Right atrium auricular region (tissue), 2 donors: ENCODE measurements at regions not wholly inside any gene's neighbourhood (a gene's known extent, or its start where the extent isn't known, plus 50 kb on each side); places are given as distances from the start of the nearest gene placed in this dataset.

Source experiments
- DNase-seq: peaks from one replicate; pipeline ENCODE4 v3.0.0-alpha.2; 2019; ENCODE audit warnings: low spot score
- H3K27ac ChIP-seq, 2 donors: fragments of 200-600 bp; sonication (generic); 1 replicate in 1 of 2; 2 replicates in 1 of 2; pipeline ENCODE4 v1.5.1; 2016 to 2019
- H3K27me3 ChIP-seq, 2 donors: fragments of 200-600 bp; sonication (generic); one replicate each; pipeline versions ENCODE4 v1.5.1 to v1.6.0; 2017 to 2019
- H3K36me3 ChIP-seq: fragments of 200-600 bp; sonication (generic); one replicate; pipeline ENCODE4 v1.5.1; 2016
- H3K4me1 ChIP-seq, 2 donors: fragments of 200-600 bp; sonication (generic); one replicate each; pipeline versions ENCODE4 v1.5.1 to v1.6.0; 2017 to 2019
- H3K4me3 ChIP-seq, 2 donors: fragments of 200-600 bp; sonication (generic); 1 replicate in 1 of 2; 2 replicates in 1 of 2; pipeline ENCODE4 v1.5.1; 2017 to 2019; ENCODE audit warnings: mild to moderate bottlenecking in 1 of 2, moderate library complexity in 1 of 2
- H3K9me3 ChIP-seq, 2 donors: fragments of 200-600 bp; sonication (generic); one replicate each; pipeline ENCODE4 v1.5.1; 2019
- CTCF ChIP-seq, 2 donors: fragments of 200-600 bp; sonication (generic); IDR thresholded peaks; one replicate each; pipeline ENCODE4 v1.5.1; 2019; ENCODE audit warnings: antibody characterized with exemption in 2 of 2

DNA sequence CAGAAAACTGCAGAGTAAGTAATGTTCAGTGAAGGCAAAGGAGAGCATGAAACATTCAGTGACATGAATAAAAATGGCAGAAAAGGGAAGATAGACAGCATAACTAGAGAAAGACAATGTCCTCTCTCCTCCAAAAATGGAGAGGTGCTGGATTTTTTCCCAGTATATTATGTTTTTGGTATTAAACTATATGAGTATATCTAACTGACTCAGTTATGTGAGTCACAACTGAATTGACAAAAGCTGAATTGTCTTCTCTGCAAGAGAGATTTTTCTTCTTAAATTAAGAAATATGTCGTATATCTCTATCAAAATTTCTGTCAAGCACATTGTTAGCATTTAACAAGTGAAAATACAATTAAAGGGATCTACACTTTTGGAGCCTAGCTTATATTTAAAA lies 375.1 kb downstream of the CHSY3 start:
- H3K36me3 ChIP-seq: no peaks in the 10 kb centered on the region
- no peaks in the 10 kb centered on the region for H3K27me3 ChIP-seq
- no peaks in the 10 kb centered on the region for H3K9me3 ChIP-seq
- no peak for TF ChIP-seq CTCF (IDR thresholded peaks at IDR 0.05)
- no peak overlapping the region for H3K4me3 ChIP-seq
- no peak overlapping the region for H3K27ac ChIP-seq
- DNase-seq: no peak
- no peaks in the 10 kb centered on the region for H3K4me1 ChIP-seq

DNA sequence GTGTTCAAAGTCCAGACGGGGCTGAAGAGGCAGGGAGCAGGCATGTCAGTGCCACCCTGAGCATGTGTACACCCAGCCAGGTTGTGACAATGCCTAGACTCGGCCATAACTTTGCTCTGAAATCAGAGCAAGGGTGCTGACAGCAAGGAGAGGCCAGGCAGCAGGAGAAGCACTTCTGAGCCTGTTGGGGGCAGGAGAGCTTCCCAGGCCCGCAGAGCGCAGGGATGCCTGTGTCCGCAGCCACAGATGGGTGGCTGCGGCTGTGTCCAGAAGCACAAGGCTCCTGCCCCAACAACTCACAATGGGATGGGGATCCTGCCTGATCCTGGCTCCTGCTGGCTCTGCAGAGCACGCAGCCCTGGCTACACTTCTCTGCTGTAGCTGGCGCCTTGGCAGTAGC lies 373.9 kb downstream of the CHSY3 start:
- Histone ChIP-seq H3K27me3 (no peaks in the 10 kb centered on the region), H3K36me3 (no peaks in the 10 kb centered on the region), H3K9me3 (no peaks in the 10 kb centered on the region), H3K27ac (no peak overlapping the region), H3K4me1 (no peaks in the 10 kb centered on the region), H3K4me3 (no peak overlapping the region)
- DNase-seq: no peak
- TF ChIP-seq CTCF (IDR thresholded peaks at IDR 0.05): no peak

- no peak for DNase-seq
- Histone ChIP-seq H3K4me1 (no peaks in the 10 kb centered on the region), H3K27ac (no peak overlapping the region), H3K36me3 (no peaks in the 10 kb centered on the region), H3K9me3 (no peaks in the 10 kb centered on the region), H3K27me3 (no peaks in the 10 kb centered on the region), H3K4me3 (no peak overlapping the region)
- TF ChIP-seq CTCF (IDR thresholded peaks at IDR 0.05): no peak
Observed at GRCh38 chr5:130277522-130277921, 373.3 kb downstream of the CHSY3 start.

DNA sequence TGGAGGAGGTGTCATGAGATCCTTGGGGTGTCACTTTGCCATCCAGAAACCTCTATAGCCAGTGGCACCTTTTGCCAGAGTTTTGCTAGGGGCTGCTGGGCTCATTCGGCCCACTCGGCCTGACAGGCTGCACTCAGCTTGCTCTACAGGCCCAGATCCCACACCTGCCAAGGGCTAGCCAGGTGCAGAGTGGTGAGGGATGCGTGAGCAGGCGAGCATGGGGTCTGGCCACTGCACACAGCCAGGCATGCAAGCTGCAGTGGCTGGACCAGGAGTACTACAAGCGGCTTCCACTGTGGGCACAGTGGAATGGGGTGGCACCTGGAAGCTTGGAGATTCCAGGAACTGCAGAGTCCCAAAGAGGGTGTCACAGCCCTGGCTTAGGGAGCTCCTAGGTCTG lies 372.7 kb downstream of the CHSY3 start:
- Histone ChIP-seq H3K4me3 (no peak overlapping the region), H3K36me3 (no peaks in the 10 kb centered on the region), H3K4me1 (no peaks in the 10 kb centered on the region), H3K9me3 (no peaks in the 10 kb centered on the region), H3K27me3 (no peaks in the 10 kb centered on the region), H3K27ac (no peak overlapping the region)
- TF ChIP-seq CTCF (IDR thresholded peaks at IDR 0.05): no peak
- DNase-seq: no peak

DNA sequence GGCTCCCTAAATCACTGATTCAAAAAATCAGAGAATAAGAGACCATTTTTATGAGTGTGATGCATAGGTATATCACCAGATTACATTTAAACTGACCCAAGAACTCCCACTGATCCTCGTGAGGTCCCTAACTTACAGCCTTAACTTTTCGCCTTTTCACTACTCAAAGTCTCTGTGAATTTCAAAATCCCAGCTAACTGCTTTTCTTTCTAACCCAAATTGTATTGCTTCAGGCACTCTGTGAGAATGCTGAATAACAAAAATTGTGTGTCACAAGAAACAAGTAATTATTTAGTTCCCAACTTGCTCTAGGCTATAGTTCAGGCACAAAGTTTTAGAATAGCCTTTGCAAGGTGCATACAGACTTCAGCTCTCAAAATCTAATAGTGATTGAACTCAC lies 368.6 kb downstream of the CHSY3 start:
- Histone ChIP-seq H3K36me3 (no peaks in the 10 kb centered on the region), H3K4me3 (no peak overlapping the region), H3K4me1 (no peaks in the 10 kb centered on the region), H3K27ac (no peak overlapping the region), H3K27me3 (no peaks in the 10 kb centered on the region), H3K9me3 (no peaks in the 10 kb centered on the region)
- no peak for TF ChIP-seq CTCF (IDR thresholded peaks at IDR 0.05)
- no peak for DNase-seq

DNA sequence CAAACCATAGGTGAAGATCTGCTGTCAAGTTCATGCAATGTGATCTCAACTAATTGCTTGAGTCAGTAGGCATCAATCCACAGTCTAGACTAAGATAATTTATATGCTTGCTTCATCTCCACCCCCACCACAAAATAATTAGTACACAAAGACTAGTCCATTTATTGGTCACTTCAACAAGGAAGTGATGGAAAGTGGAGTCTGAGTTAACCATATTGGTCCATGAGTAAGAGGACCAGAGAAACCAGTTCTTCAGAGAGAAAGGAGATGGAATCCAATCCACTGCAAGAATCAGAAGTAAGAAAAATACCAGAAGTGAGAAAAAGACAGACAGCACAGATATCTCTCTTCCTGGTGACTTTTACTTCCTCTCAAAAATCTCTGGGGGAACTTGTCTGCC lies 366.5 kb downstream of the CHSY3 start:
- no peak for TF ChIP-seq CTCF (IDR thresholded peaks at IDR 0.05)
- H3K27ac ChIP-seq: no peak overlapping the region
- no peaks in the 10 kb centered on the region for H3K27me3 ChIP-seq
- DNase-seq: no peak
- H3K4me1 ChIP-seq: no peaks in the 10 kb centered on the region
- no peaks in the 10 kb centered on the region for H3K36me3 ChIP-seq
- H3K9me3 ChIP-seq: no peaks in the 10 kb centered on the region
- H3K4me3 ChIP-seq: no peak overlapping the region
